HUES64 (cell line): ENCODE measurements at regions not wholly inside any gene's neighbourhood (a gene's known extent, or its start where the extent isn't known, plus 50 kb on each side); places are given as distances from the start of the nearest gene placed in this dataset.

Experiments
- H3K27ac ChIP-seq: 2 replicates; pipeline ENCODE4 v1.7.0; 2013; ENCODE audit warnings: low read depth, low read length, inconsistent platforms
- H3K27me3 ChIP-seq: 2 replicates; pipeline ENCODE4 v1.6.1; 2013; ENCODE audit warnings: mild to moderate bottlenecking, low read length; ENCODE audit not compliant: insufficient read depth
- H3K36me3 ChIP-seq: 2 replicates; pipeline ENCODE4 v1.6.1; 2013; ENCODE audit warnings: mild to moderate bottlenecking, low read length; ENCODE audit not compliant: insufficient read depth
- H3K4me1 ChIP-seq: 2 replicates; pipeline ENCODE4 v1.6.1; 2013; ENCODE audit warnings: mild to moderate bottlenecking, low read length, moderate library complexity; ENCODE audit not compliant: insufficient read depth
- H3K4me3 ChIP-seq: 2 replicates; pipeline ENCODE4 v1.5.1; 2013; ENCODE audit warnings: mild to moderate bottlenecking, low read length, moderate library complexity
- H3K9ac ChIP-seq: 2 replicates; pipeline ENCODE4 v1.6.1; 2013; ENCODE audit warnings: mild to moderate bottlenecking, low read depth, low read length
- H3K9me3 ChIP-seq: 2 replicates; pipeline ENCODE4 v1.6.1; 2013; ENCODE audit warnings: low read depth, low read length; ENCODE audit not compliant: insufficient read depth
- WGBS: fragments of 150-250, 120-280 bp; methylation state at CpG from one replicate; pipeline ENCODE4 v1.1.7; 2013; ENCODE audit warnings: missing lambda C conversion rate; 5-methylcytosine and 5-hydroxymethylcytosine counted together

- no peaks in the 10 kb centered on the region for H3K27me3 ChIP-seq
- peaks cover 13% of the 10 kb centered on the region; the same call in 1 of the 2 replicates for H3K4me1 ChIP-seq
- H3K27ac ChIP-seq, result no peak overlapping the region
- WGBS, result 90% methylated on average over 4 of the region's 4 CpGs
- no peak overlapping the region for H3K9ac ChIP-seq
- no peaks in the 10 kb centered on the region for H3K36me3 ChIP-seq
- no peak overlapping the region for H3K4me3 ChIP-seq
- no peaks in the 10 kb centered on the region for H3K9me3 ChIP-seq
Observed at GRCh38 chr1:232382671-232383070, 247.3 kb downstream of the SIPA1L2 start.

GRCh38 chr1:232381394-232382100 is 248.4 kb downstream of the SIPA1L2 start:
- peaks cover 13% of the 10 kb centered on the region; the same call in 1 of the 2 replicates for H3K4me1 ChIP-seq
- H3K27me3 ChIP-seq, result no peaks in the 10 kb centered on the region
- 94% methylated on average over 10 of the region's 10 CpGs for WGBS

GRCh38 chr1:232380596-232380995 is 249.3 kb downstream of the SIPA1L2 start:
- H3K9me3 ChIP-seq, result no peaks in the 10 kb centered on the region
- no peaks in the 10 kb centered on the region for H3K27me3 ChIP-seq
- H3K27ac ChIP-seq, result no peak overlapping the region
- WGBS, result 93% methylated on average over 3 of the region's 3 CpGs
- no peak overlapping the region for H3K9ac ChIP-seq
- no peaks in the 10 kb centered on the region for H3K36me3 ChIP-seq
- H3K4me3 ChIP-seq, result no peak overlapping the region
- H3K4me1 ChIP-seq, result peaks cover 13% of the 10 kb centered on the region; the same call in 1 of the 2 replicates

More at GRCh38 chr1:232381394-232382100, 248.4 kb downstream of the SIPA1L2 start:
- H3K4me3 ChIP-seq, result no peak overlapping the region
- H3K36me3 ChIP-seq, result no peaks in the 10 kb centered on the region
- H3K27ac ChIP-seq, result no peak overlapping the region
- no peaks in the 10 kb centered on the region for H3K9me3 ChIP-seq
- no peak overlapping the region for H3K9ac ChIP-seq

- Histone ChIP-seq H3K4me1 (peaks cover 13% of the 10 kb centered on the region; the same call in 1 of the 2 replicates), H3K9ac (no peak overlapping the region), H3K9me3 (no peaks in the 10 kb centered on the region), H3K27me3 (no peaks in the 10 kb centered on the region), H3K36me3 (no peaks in the 10 kb centered on the region), H3K4me3 (no peak overlapping the region), H3K27ac (no peak overlapping the region)
- 94% methylated on average over 2 of the region's 3 CpGs for WGBS
Observed at GRCh38 chr1:232380131-232380530, 249.8 kb downstream of the SIPA1L2 start.

GRCh38 chr1:232379063-232379434 is 250.9 kb downstream of the SIPA1L2 start:
- H3K9me3 ChIP-seq, result no peaks in the 10 kb centered on the region
- H3K27me3 ChIP-seq, result no peaks in the 10 kb centered on the region
- H3K4me3 ChIP-seq, result no peak overlapping the region
- no peaks in the 10 kb centered on the region for H3K36me3 ChIP-seq
- H3K27ac ChIP-seq, result no peak overlapping the region
- H3K4me1 ChIP-seq, result peaks cover 13% of the 10 kb centered on the region; the same call in 1 of the 2 replicates
- H3K9ac ChIP-seq, result no peak overlapping the region
- 89% methylated on average over 7 of the region's 7 CpGs for WGBS

GRCh38 chr1:232378266-232379062 is 251.5 kb downstream of the SIPA1L2 start:
- 81% methylated on average over 13 of the region's 13 CpGs for WGBS
- Histone ChIP-seq H3K27me3 (no peaks in the 10 kb centered on the region), H3K9ac (no peak overlapping the region), H3K4me1 (peaks cover 13% of the 10 kb centered on the region; the same call in 1 of the 2 replicates), H3K9me3 (no peaks in the 10 kb centered on the region), H3K27ac (no peak overlapping the region), H3K36me3 (no peaks in the 10 kb centered on the region), H3K4me3 (no peak overlapping the region)

GRCh38 chr1:232377494-232377770 is 252.5 kb downstream of the SIPA1L2 start:
- no peaks in the 10 kb centered on the region for H3K36me3 ChIP-seq
- H3K9me3 ChIP-seq, result no peaks in the 10 kb centered on the region
- H3K27ac ChIP-seq, result no peak overlapping the region
- H3K4me3 ChIP-seq, result no peak overlapping the region
- H3K4me1 ChIP-seq, result peaks cover 13% of the 10 kb centered on the region; the same call in 1 of the 2 replicates
- no peak overlapping the region for H3K9ac ChIP-seq
- no peaks in the 10 kb centered on the region for H3K27me3 ChIP-seq
- WGBS, result 71% methylated on average over 3 of the region's 3 CpGs

GRCh38 chr1:232376632-232377493 is 253.1 kb downstream of the SIPA1L2 start:
- 91% methylated on average over 16 of the region's 16 CpGs for WGBS
- no peak overlapping the region for H3K4me3 ChIP-seq
- no peaks in the 10 kb centered on the region for H3K27me3 ChIP-seq
- no peaks in the 10 kb centered on the region for H3K36me3 ChIP-seq
- peaks cover 12% of the 10 kb centered on the region; the same call in 1 of the 2 replicates for H3K4me1 ChIP-seq
- no peaks in the 10 kb centered on the region for H3K9me3 ChIP-seq
- H3K9ac ChIP-seq, result no peak overlapping the region
- H3K27ac ChIP-seq, result no peak overlapping the region

GRCh38 chr1:232372841-232373440 is 257.0 kb downstream of the SIPA1L2 start:
- Histone ChIP-seq H3K27me3 (no peaks in the 10 kb centered on the region), H3K9me3 (no peaks in the 10 kb centered on the region), H3K36me3 (no peaks in the 10 kb centered on the region), H3K4me1 (no peaks in the 10 kb centered on the region), H3K9ac (no peak overlapping the region), H3K4me3 (no peak overlapping the region), H3K27ac (no peak overlapping the region)
- WGBS, result 92% methylated on average over 11 of the region's 11 CpGs

GRCh38 chr1:232372431-232372830 is 257.5 kb downstream of the SIPA1L2 start:
- no peaks in the 10 kb centered on the region for H3K9me3 ChIP-seq
- no peak overlapping the region for H3K9ac ChIP-seq
- no peak overlapping the region for H3K4me3 ChIP-seq
- H3K4me1 ChIP-seq, result no peaks in the 10 kb centered on the region
- no peaks in the 10 kb centered on the region for H3K27me3 ChIP-seq
- 93% methylated on average over 13 of the region's 13 CpGs for WGBS
- H3K27ac ChIP-seq, result no peak overlapping the region
- H3K36me3 ChIP-seq, result no peaks in the 10 kb centered on the region
